H1 (cell line): ENCODE measurements at regions not wholly inside any gene's neighbourhood (a gene's known extent, or its start where the extent isn't known, plus 50 kb on each side); places are given as distances from the start of the nearest gene placed in this dataset.

ENCODE experiments used
- CTCF ChIA-PET: fragments of 300-600 bp; sonication (Branson Sonifier 250); formaldehyde crosslinking; loops from one replicate; lab custom pipeline; 2021; ENCODE audit not compliant: partially characterized antibody; lab: Charles Lee
- POLR2A ChIA-PET: fragments of 300-600 bp; sonication (Branson Sonifier 250); formaldehyde crosslinking; loops from one replicate; lab custom pipeline; 2021; ENCODE audit warnings: inconsistent platforms; ENCODE audit not compliant: partially characterized antibody; lab: Charles Lee
- DNase-seq, 2 experiments: peaks; one replicate each; pipeline versions ENCODE4 v3.0.0 to v3.0.0-alpha.2; 2010 to 2022; ENCODE audit warnings: low spot score in 2 of 2, low read depth in 1 of 2, mixed read lengths in 1 of 2
- FAIRE-seq: peaks from 2 replicates; lab custom pipeline; 2011; peaks lifted over from hg19 to GRCh38; lab: Jason Lieb, UNC
- H2AFZ ChIP-seq: 2 replicates; pipeline ENCODE4 v1.8.1; 2012; ENCODE audit warnings: low read length, inconsistent platforms
- H2AK5ac ChIP-seq: 2 replicates; pipeline ENCODE4 v1.6.1; 2013; ENCODE audit warnings: low read depth, low read length
- H2BK120ac ChIP-seq: replicated peaks from 2 replicates; pipeline ENCODE3; 2013; ENCODE audit warnings: low read depth, low read length, inconsistent platforms
- H2BK12ac ChIP-seq: 2 replicates; pipeline ENCODE4 v1.6.1; 2013; ENCODE audit warnings: low read depth, low read length
- H2BK15ac ChIP-seq: 2 replicates; pipeline ENCODE4 v1.6.1; 2013; ENCODE audit warnings: low read length
- H2BK20ac ChIP-seq: 2 replicates; pipeline ENCODE4 v1.6.1; 2013; ENCODE audit warnings: low read length
- H2BK5ac ChIP-seq: 2 replicates; pipeline ENCODE4 v1.6.1; 2013; ENCODE audit warnings: low read depth, low read length
- H3K14ac ChIP-seq: 2 replicates; pipeline ENCODE4 v1.6.1; 2013; ENCODE audit warnings: inconsistent platforms; ENCODE audit not compliant: insufficient read length
- H3K18ac ChIP-seq: 2 replicates; pipeline ENCODE4 v1.6.1; 2013; ENCODE audit warnings: low read length; ENCODE audit errors: extremely low read depth
- H3K23ac ChIP-seq: 2 replicates; pipeline ENCODE4 v1.6.1; 2013; ENCODE audit warnings: inconsistent platforms; ENCODE audit not compliant: insufficient read length
- H3K23me2 ChIP-seq: 2 replicates; pipeline ENCODE4 v1.6.1; 2013; ENCODE audit warnings: low read depth, low read length
- H3K27ac ChIP-seq: 2 replicates; pipeline ENCODE4 v1.6.1; 2011; ENCODE audit warnings: low read depth, low read length, inconsistent platforms
- H3K27me3 ChIP-seq, 4 experiments: replicated peaks in 1 of 4; 1 replicate in 1 of 4; 2 replicates in 3 of 4; pipeline versions ENCODE4 v1.6.1 to v1.8.1; 2011 to 2013; ENCODE audit warnings: low read length in 3 of 4, mild to moderate bottlenecking in 3 of 4, inconsistent platforms in 2 of 4, mixed read lengths in 2 of 4, moderate library complexity in 1 of 4; ENCODE audit not compliant: control insufficient read depth in 3 of 4, insufficient read depth in 3 of 4; ENCODE audit errors: extremely low read depth in 1 of 4
- H3K36me3 ChIP-seq, 4 experiments: 2 replicates each; pipeline versions ENCODE4 v1.6.1 to v1.8.1; 2011 to 2013; ENCODE audit warnings: mild to moderate bottlenecking in 4 of 4, low read length in 3 of 4, moderate library complexity in 2 of 4, control low read depth in 1 of 4, inconsistent platforms in 1 of 4; ENCODE audit not compliant: insufficient read depth in 4 of 4, control insufficient read depth in 2 of 4
- H3K4ac ChIP-seq: replicated peaks from 2 replicates; pipeline ENCODE3; 2013; ENCODE audit warnings: low read length, low read depth, mixed read lengths, inconsistent platforms; ENCODE audit not compliant: insufficient read length
- H3K4me1 ChIP-seq, 4 experiments: replicated peaks in 1 of 4; 1 replicate in 1 of 4; 2 replicates in 3 of 4; pipeline versions ENCODE4 v1.6.1 to v1.8.1; 2011 to 2013; ENCODE audit warnings: low read length in 3 of 4, inconsistent platforms in 2 of 4, mixed read lengths in 1 of 4; ENCODE audit not compliant: insufficient read depth in 4 of 4, control insufficient read depth in 3 of 4
- H3K4me2 ChIP-seq, 2 experiments: 2 replicates each; pipeline versions ENCODE4 v1.6.1 to v1.8.1; 2011 to 2013; ENCODE audit warnings: low read depth in 2 of 2, low read length in 2 of 2, control low read depth in 1 of 2, inconsistent platforms in 1 of 2, mild to moderate bottlenecking in 1 of 2; ENCODE audit not compliant: insufficient read depth in 1 of 2
- H3K4me3 ChIP-seq, 4 experiments: fragments of 200-600, 300-600 bp in 1 of 4; sonication (generic), shearing (Covaris generic), sonication (Bioruptor Twin) in 1 of 4; 2 replicates each; pipeline versions ENCODE4 v1.5.1 to v1.8.1; 2011 to 2016; ENCODE audit warnings: low read length in 4 of 4, low read depth in 3 of 4, control low read depth in 2 of 4, inconsistent platforms in 2 of 4, mild to moderate bottlenecking in 2 of 4, mixed read lengths in 1 of 4, moderate library complexity in 1 of 4; ENCODE audit not compliant: insufficient read depth in 2 of 4; ENCODE audit errors: extremely low read depth in 1 of 4
- H3K56ac ChIP-seq: replicated peaks from 2 replicates; pipeline ENCODE3; 2013; ENCODE audit warnings: low read depth, mild to moderate bottlenecking, mixed read lengths, low read length, inconsistent platforms; ENCODE audit not compliant: insufficient read length
- H3K79me1 ChIP-seq: 2 replicates; pipeline ENCODE4 v1.6.1; 2013; ENCODE audit warnings: low read depth, low read length, control low read depth
- H3K79me2 ChIP-seq, 2 experiments: 2 replicates each; pipeline versions ENCODE4 v1.6.1 to v1.8.1; 2012 to 2013; ENCODE audit warnings: low read length in 2 of 2, mild to moderate bottlenecking in 2 of 2, inconsistent platforms in 1 of 2; ENCODE audit not compliant: insufficient read depth in 2 of 2, control insufficient read depth in 1 of 2
- H3K9ac ChIP-seq, 4 experiments: replicated peaks in 1 of 4; 1 replicate in 1 of 4; 2 replicates in 3 of 4; pipeline versions ENCODE4 v1.6.1 to v1.8.1; 2011 to 2013; ENCODE audit warnings: low read depth in 3 of 4, low read length in 3 of 4, control low read depth in 2 of 4, mild to moderate bottlenecking in 2 of 4, moderate library complexity in 2 of 4, inconsistent platforms in 1 of 4; ENCODE audit errors: extremely low read depth in 1 of 4
- H3K9me3 ChIP-seq, 2 experiments: 2 replicates each; pipeline versions ENCODE4 v1.6.1 to v1.8.1; 2012 to 2013; ENCODE audit warnings: mild to moderate bottlenecking in 2 of 2, moderate library complexity in 2 of 2, control low read depth in 1 of 2, inconsistent platforms in 1 of 2, low read depth in 1 of 2, low read length in 1 of 2, mixed read lengths in 1 of 2; ENCODE audit not compliant: insufficient read depth in 2 of 2
- H4K20me1 ChIP-seq, 2 experiments: replicated peaks in 1 of 2; 2 replicates each; pipeline versions ENCODE3 to v1.8.1; 2011 to 2013; ENCODE audit warnings: inconsistent platforms in 2 of 2, low read length in 2 of 2, mild to moderate bottlenecking in 1 of 2; ENCODE audit not compliant: insufficient read depth in 2 of 2, control insufficient read depth in 1 of 2
- H4K5ac ChIP-seq: 2 replicates; pipeline ENCODE4 v1.6.1; 2013; ENCODE audit warnings: low read length, low read depth, mixed read lengths, inconsistent platforms; ENCODE audit not compliant: insufficient read length
- H4K8ac ChIP-seq: 2 replicates; pipeline ENCODE4 v1.8.0; 2013; ENCODE audit warnings: mild to moderate bottlenecking, moderate library complexity, low read length, inconsistent platforms; ENCODE audit not compliant: insufficient read depth; ENCODE audit errors: extremely low read depth
- H4K91ac ChIP-seq: replicated peaks from 2 replicates; pipeline ENCODE3; 2013; ENCODE audit warnings: low read length, mixed read lengths, inconsistent platforms; ENCODE audit not compliant: insufficient read length
- ATF3 ChIP-seq: IDR thresholded peaks from 2 replicates; pipeline ENCODE4 v1.6.1; 2011; ENCODE audit warnings: low read depth, mild to moderate bottlenecking, low read length; ENCODE audit not compliant: insufficient read depth
- CEBPB ChIP-seq: IDR thresholded peaks from 2 replicates; pipeline ENCODE4 v1.6.1; 2012; ENCODE audit warnings: low read depth, low read length
- HDAC6 ChIP-seq: IDR thresholded peaks from one replicate; pipeline ENCODE4 v1.7.1; 2012; ENCODE audit warnings: low read depth, mild to moderate bottlenecking, inconsistent platforms, low read length, moderate library complexity

DNA sequence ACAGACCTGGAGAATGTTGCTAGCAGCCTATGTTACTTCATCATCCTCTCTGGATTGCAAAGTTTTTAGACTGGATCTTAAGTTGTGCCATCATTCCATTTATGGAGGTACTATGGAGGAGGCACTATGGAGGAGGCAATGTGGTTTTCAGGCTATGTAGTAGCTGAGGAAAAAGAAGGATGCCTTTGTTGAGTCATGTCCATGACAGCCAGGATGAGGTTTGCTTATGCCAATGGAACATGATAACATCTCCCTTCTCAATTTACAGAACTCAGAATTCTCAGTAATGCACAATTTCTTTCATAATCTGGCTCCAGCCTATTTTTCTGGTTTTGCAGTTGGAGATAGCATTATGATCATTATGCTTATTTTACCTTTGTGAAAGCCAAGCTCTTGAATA is 65.9 kb upstream of the TMEM108 start:
- no peaks in the 10 kb centered on the region for H4K20me1 ChIP-seq
- H3K56ac ChIP-seq, result no peak overlapping the region
- no peak overlapping the region for H2BK5ac ChIP-seq
- H3K4me1 ChIP-seq, result no peaks in the 10 kb centered on the region
- H2BK15ac ChIP-seq, result no peak overlapping the region
- H3K79me2 ChIP-seq, result no peaks in the 10 kb centered on the region
- no peak overlapping the region for H4K8ac ChIP-seq
- H2AFZ ChIP-seq, result no peak overlapping the region
- no peak for FAIRE-seq
- H3K14ac ChIP-seq, result no peak overlapping the region
- ChIA-PET POLR2A (no interaction called here), CTCF (no interaction called here)
- no peak overlapping the region for H3K18ac ChIP-seq
- no peaks in the 10 kb centered on the region for H3K79me1 ChIP-seq
- H3K36me3 ChIP-seq, result no peaks in the 10 kb centered on the region
- H2BK20ac ChIP-seq, result no peak overlapping the region
- H2BK120ac ChIP-seq, result no peak overlapping the region
- H3K23me2 ChIP-seq, result no peaks in the 10 kb centered on the region
- no peak for DNase-seq
- no peaks in the 10 kb centered on the region for H3K9me3 ChIP-seq
- TF ChIP-seq HDAC6, result no peak
- no peak for TF ChIP-seq CEBPB
- TF ChIP-seq ATF3, result no peak
- H3K27ac ChIP-seq, result no peak overlapping the region
- no peaks in the 10 kb centered on the region for H3K27me3 ChIP-seq
- H2AK5ac ChIP-seq, result no peak overlapping the region
- H3K4ac ChIP-seq, result no peak overlapping the region
- no peak overlapping the region for H3K23ac ChIP-seq
- no peak overlapping the region for H4K5ac ChIP-seq
- H4K91ac ChIP-seq, result no peak overlapping the region
- no peak overlapping the region for H3K4me2 ChIP-seq
- H3K4me3 ChIP-seq, result no peak overlapping the region
- H2BK12ac ChIP-seq, result no peak overlapping the region
- H3K9ac ChIP-seq, result no peak overlapping the region
